Mucosa of stomach (tissue), 1 donor: ENCODE measurements at regions not wholly inside any gene's neighbourhood (a gene's known extent, or its start where the extent isn't known, plus 50 kb on each side); places are given as distances from the start of the nearest gene placed in this dataset.

Experiments used
- H3K27me3 ChIP-seq: one replicate; pipeline ENCODE4 v1.7.0; 2013; ENCODE audit warnings: mild to moderate bottlenecking, low read length; ENCODE audit not compliant: control insufficient read depth, insufficient read depth
- H3K36me3 ChIP-seq: one replicate; pipeline ENCODE4 v1.7.0; 2013; ENCODE audit warnings: low read length; ENCODE audit not compliant: control insufficient read depth, insufficient read depth
- H3K4me1 ChIP-seq: one replicate; pipeline ENCODE4 v1.7.0; 2013; ENCODE audit warnings: mild to moderate bottlenecking, low read length; ENCODE audit not compliant: control insufficient read depth, insufficient read depth
- H3K4me3 ChIP-seq: one replicate; pipeline ENCODE4 v1.7.0; 2013; ENCODE audit warnings: low read length
- H3K9ac ChIP-seq: one replicate; pipeline ENCODE4 v1.7.0; 2013; ENCODE audit warnings: mild to moderate bottlenecking, low read length, moderate library complexity
- H3K9me3 ChIP-seq: one replicate; pipeline ENCODE4 v1.7.0; 2013; ENCODE audit warnings: mild to moderate bottlenecking, low read length, moderate library complexity; ENCODE audit not compliant: control insufficient read depth
- donor health status: Pancreatic carcinoma.

GRCh38 chr16:86307514-86307903 lies 202.8 kb upstream of the FOXF1 start:
- Histone ChIP-seq H3K27me3 (no peaks in the 10 kb centered on the region), H3K36me3 (no peaks in the 10 kb centered on the region), H3K4me1 (no peaks in the 10 kb centered on the region), H3K9me3 (no peaks in the 10 kb centered on the region), H3K4me3 (no peak overlapping the region), H3K9ac (no peak overlapping the region)

GRCh38 chr16:86308514-86308913 lies 201.8 kb upstream of the FOXF1 start:
- H3K4me1 ChIP-seq, result no peaks in the 10 kb centered on the region
- no peaks in the 10 kb centered on the region for H3K36me3 ChIP-seq
- H3K9me3 ChIP-seq, result no peaks in the 10 kb centered on the region
- H3K9ac ChIP-seq, result no peak overlapping the region
- no peaks in the 10 kb centered on the region for H3K27me3 ChIP-seq
- H3K4me3 ChIP-seq, result no peak overlapping the region

DNA sequence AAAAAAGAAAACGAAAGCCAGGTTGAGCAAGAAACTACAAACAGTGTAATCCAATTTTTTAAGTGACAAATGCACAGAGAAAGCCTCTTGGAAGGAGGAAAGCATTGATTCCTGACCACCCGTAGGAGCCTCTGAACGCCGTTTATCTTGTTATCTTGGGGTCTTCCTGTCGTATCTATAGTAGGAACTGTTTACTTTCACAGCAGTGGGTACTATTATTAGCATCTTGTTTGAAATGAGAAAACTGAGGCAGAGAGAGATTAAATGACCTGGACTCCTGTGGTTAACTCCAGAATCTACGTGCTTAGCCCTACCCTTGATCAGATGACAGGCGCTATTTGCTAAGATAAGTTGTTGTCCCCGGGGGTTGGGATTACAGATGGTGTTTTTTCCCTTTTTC lies 196.7 kb upstream of the FOXF1 start:
- Histone ChIP-seq H3K4me1 (no peaks in the 10 kb centered on the region), H3K4me3 (no peak overlapping the region), H3K9me3 (no peaks in the 10 kb centered on the region), H3K9ac (no peak overlapping the region), H3K36me3 (no peaks in the 10 kb centered on the region), H3K27me3 (no peaks in the 10 kb centered on the region)

DNA sequence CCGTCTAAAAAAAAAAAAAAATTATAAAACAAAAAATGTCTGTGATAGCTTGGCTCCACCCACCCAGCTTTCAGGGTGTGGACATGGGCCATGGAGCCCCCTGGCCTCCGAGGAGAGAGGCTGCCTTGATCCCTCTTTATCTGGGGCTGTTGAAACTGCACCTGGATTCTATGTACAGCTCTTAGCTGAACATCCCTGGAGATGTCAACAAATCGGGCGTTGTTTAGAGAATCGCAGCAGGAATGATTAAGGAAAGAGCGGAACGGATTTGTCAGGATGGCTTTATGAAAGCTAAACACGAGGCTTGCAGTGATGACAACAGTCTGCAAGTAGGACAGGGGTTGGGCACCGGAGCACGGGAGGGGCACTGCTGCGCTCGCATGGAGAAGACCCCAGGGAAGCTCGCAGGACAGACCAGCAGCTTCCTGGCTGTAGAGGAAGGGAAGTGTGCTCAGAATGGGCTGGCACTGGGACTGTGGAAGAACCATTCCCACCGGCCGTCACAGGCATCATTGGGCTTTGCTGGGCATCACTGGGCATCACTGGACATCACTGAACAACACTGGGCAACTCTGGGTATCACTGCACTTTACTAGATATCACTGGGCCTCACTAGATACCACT lies 195.8 kb upstream of the FOXF1 start:
- Histone ChIP-seq H3K4me1 (no peaks in the 10 kb centered on the region), H3K27me3 (no peaks in the 10 kb centered on the region), H3K9ac (no peak overlapping the region), H3K36me3 (no peaks in the 10 kb centered on the region), H3K9me3 (no peaks in the 10 kb centered on the region), H3K4me3 (no peak overlapping the region)

DNA sequence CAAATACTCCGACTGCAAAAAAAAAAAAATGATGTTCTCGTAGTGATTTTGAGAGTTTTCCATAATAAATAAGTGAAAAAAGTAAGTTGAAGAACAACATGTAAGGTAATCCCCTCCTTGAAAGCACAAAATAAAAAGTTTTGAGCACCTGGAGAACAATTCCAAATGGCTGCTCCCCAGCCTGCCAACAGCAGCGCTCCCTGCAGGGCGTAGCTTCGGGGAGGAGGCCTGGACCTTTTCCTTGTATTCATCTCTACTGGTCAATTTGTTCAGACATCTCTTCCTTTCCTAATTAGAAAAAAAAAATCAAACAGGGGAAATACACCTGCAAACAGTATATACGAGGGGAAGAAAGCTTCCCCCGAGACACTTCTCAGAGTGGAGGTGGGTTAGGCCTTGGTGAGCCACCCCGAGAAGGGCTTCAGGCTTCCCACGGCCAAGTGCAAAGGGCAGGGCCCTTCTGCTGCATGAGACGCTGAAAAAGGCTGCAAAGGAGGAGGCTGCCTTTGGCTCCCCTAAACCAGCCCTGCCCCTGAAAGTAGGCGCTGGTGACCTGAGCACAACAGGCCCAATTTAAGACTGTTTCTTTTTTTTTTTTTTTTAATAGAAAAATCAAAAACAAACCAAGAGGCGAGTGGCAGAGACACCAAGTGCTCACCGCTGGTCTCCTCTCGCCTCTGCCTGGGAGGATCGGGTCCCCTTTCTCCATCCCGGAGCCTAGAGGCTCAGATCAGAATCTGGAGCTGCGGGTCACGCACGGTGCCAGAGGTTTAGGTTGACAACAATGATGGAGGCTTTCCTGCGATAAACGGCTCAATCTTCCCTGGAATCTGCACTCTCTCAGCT lies 193.1 kb upstream of the FOXF1 start:
- no peaks in the 10 kb centered on the region for H3K36me3 ChIP-seq
- no peak overlapping the region for H3K9ac ChIP-seq
- no peak overlapping the region for H3K4me3 ChIP-seq
- no peaks in the 10 kb centered on the region for H3K27me3 ChIP-seq
- no peaks in the 10 kb centered on the region for H3K9me3 ChIP-seq
- H3K4me1 ChIP-seq, result no peaks in the 10 kb centered on the region

GRCh38 chr16:86317813-86318650 lies 192.3 kb upstream of the FOXF1 start:
- H3K9ac ChIP-seq, result no peak overlapping the region
- H3K4me1 ChIP-seq, result no peaks in the 10 kb centered on the region
- no peak overlapping the region for H3K4me3 ChIP-seq
- no peaks in the 10 kb centered on the region for H3K27me3 ChIP-seq
- no peaks in the 10 kb centered on the region for H3K36me3 ChIP-seq
- H3K9me3 ChIP-seq, result no peaks in the 10 kb centered on the region

- H3K36me3 ChIP-seq, result no peaks in the 10 kb centered on the region
- H3K4me3 ChIP-seq, result no peak overlapping the region
- no peaks in the 10 kb centered on the region for H3K27me3 ChIP-seq
Measured at GRCh38 chr16:86319585-86320236, 190.6 kb upstream of the FOXF1 start.

DNA sequence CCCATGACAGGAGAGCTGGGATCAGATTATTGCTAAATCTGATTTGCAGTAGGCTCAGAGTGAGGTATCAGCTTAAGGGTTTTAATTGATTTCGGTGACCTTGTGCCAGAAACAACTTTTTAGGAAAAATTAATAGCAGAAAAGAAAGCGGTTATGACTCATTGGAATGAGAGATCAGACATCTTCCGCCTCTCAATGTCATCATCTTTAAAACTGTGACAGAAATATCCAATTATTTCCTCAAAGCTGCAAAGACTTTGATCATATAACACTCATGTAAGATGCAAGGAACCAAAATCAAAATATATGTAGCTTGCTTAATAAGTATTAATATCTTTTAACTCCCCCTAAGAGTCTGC lies 190.1 kb upstream of the FOXF1 start:
- H3K4me3 ChIP-seq, result no peak overlapping the region
- H3K36me3 ChIP-seq, result no peaks in the 10 kb centered on the region
- H3K4me1 ChIP-seq, result no peaks in the 10 kb centered on the region
- H3K27me3 ChIP-seq, result no peaks in the 10 kb centered on the region
- no peaks in the 10 kb centered on the region for H3K9me3 ChIP-seq
- no peak overlapping the region for H3K9ac ChIP-seq

More at GRCh38 chr16:86319585-86320236, 190.6 kb upstream of the FOXF1 start:
- H3K9me3 ChIP-seq, result no peaks in the 10 kb centered on the region
- no peaks in the 10 kb centered on the region for H3K4me1 ChIP-seq
- H3K9ac ChIP-seq, result no peak overlapping the region

DNA sequence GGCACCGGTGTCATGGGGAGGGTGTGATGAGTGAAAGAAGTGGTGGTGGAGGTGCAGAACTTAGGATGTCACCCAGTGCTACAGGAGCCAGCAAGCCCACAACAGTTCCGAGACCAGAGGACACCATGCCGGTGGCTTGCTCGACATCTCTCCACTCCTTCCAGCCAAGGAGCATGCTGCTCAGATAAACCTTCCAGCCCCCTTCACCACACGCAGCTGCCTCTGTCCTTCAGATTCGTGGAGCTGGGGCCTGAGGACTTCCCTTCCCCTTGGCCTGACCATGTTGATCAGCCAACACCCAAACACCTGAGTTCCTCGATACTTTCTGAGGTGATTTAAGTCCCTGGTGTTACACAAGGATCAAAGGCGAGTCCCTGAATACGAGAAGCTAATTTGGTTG lies 188.8 kb upstream of the FOXF1 start:
- no peaks in the 10 kb centered on the region for H3K4me1 ChIP-seq
- H3K9me3 ChIP-seq, result no peaks in the 10 kb centered on the region
- H3K4me3 ChIP-seq, result no peak overlapping the region
- H3K36me3 ChIP-seq, result no peaks in the 10 kb centered on the region
- H3K9ac ChIP-seq, result no peak overlapping the region
- no peaks in the 10 kb centered on the region for H3K27me3 ChIP-seq

DNA sequence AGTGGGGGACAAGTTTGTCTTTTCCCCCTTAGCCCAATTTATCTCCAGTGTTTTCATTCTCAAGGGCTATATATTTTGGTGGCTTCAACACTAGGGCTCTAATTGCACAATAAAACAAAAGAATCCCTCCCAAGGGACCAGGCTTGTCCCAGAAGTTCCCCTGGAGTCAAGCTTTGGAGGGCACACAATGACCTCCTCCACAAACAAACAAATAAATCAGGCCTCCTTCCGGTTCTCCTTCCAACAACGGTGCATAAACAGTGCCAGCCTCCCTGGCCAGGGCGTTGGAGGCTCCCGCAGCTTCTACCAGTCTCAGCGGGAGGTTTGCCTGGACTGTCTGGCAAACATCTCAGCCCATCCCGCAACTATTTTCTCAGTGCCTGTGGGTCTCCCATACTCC lies 188.0 kb upstream of the FOXF1 start:
- no peak overlapping the region for H3K4me3 ChIP-seq
- H3K4me1 ChIP-seq, result no peaks in the 10 kb centered on the region
- H3K9ac ChIP-seq, result no peak overlapping the region
- H3K36me3 ChIP-seq, result no peaks in the 10 kb centered on the region
- H3K27me3 ChIP-seq, result no peaks in the 10 kb centered on the region
- no peaks in the 10 kb centered on the region for H3K9me3 ChIP-seq

GRCh38 chr16:86322806-86323205 lies 187.5 kb upstream of the FOXF1 start:
- no peaks in the 10 kb centered on the region for H3K4me1 ChIP-seq
- no peaks in the 10 kb centered on the region for H3K27me3 ChIP-seq
- no peak overlapping the region for H3K9ac ChIP-seq

DNA sequence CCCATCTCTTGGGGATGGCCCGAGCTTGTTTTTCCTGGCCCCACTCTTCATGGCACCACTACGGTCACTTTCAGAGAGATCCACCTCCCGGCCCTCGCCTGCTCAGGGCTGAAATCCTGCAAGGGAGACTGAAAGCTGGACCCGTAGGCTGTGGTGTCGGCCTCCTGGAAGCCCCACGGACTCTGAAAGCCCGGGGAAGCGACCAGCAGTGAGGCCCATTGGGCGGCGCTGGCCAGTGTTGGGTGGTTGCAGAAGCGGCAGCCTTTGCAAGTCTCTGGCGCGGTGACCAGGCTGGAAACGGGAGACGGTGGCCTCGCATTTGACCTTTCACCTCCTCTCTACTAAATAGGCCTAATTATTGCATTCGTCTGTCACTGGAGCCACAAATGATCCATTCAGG lies 186.0 kb upstream of the FOXF1 start:
- Histone ChIP-seq H3K36me3 (no peaks in the 10 kb centered on the region), H3K4me1 (no peaks in the 10 kb centered on the region), H3K27me3 (no peaks in the 10 kb centered on the region), H3K9me3 (no peaks in the 10 kb centered on the region), H3K9ac (no peak overlapping the region), H3K4me3 (no peak overlapping the region)

More at GRCh38 chr16:86322806-86323205, 187.5 kb upstream of the FOXF1 start:
- Histone ChIP-seq H3K36me3 (no peaks in the 10 kb centered on the region), H3K9me3 (no peaks in the 10 kb centered on the region), H3K4me3 (no peak overlapping the region)
